OCI-LY7 (cell line): ENCODE measurements at regions not wholly inside any gene's neighbourhood (a gene's known extent, or its start where the extent isn't known, plus 50 kb on each side); places are given as distances from the start of the nearest gene placed in this dataset.

ENCODE experiments used
- BruUV-seq: library from RNA; stranded (reverse); fragments of 400-500 nt; replicated peaks from 2 replicates; lab custom pipeline; 2021; lab: Mats Ljungman, UMichigan
- CTCF ChIA-PET: fragments of 300-600 bp; sonication (Branson Sonifier 250); formaldehyde crosslinking; loops from one replicate; lab custom pipeline; 2022; ENCODE audit warnings: antibody characterized with exemption; ENCODE audit not compliant: unreplicated experiment; lab: Charles Lee
- POLR2A ChIA-PET: fragments of 300-600 bp; sonication (Branson Sonifier 250); formaldehyde crosslinking; loops from one replicate; lab custom pipeline; 2022; ENCODE audit warnings: antibody characterized with exemption; lab: Charles Lee
- DNase-seq: peaks from one replicate; pipeline ENCODE4 v3.0.0-alpha.2; 2015; ENCODE audit warnings: low spot score
- H2AFZ ChIP-seq: fragments of 200-600 bp; sonication (generic), shearing (Covaris generic); 2 replicates; pipeline ENCODE4 v1.6.1; 2014; ENCODE audit warnings: mild to moderate bottlenecking, antibody characterized with exemption, low read length, moderate library complexity
- H3K27ac ChIP-seq: fragments of 200-600 bp; sonication (generic); 2 replicates; pipeline ENCODE4 v1.5.1; 2014; ENCODE audit warnings: mixed run types, low read depth, mild to moderate bottlenecking, moderate library complexity, low read length, inconsistent platforms; ENCODE audit not compliant: poor library complexity, severe bottlenecking
- H3K36me3 ChIP-seq: fragments of 200-600 bp; sonication (generic); 2 replicates; pipeline ENCODE4 v1.6.1; 2014; ENCODE audit warnings: mild to moderate bottlenecking, antibody characterized with exemption, low read length, moderate library complexity, mixed read lengths; ENCODE audit not compliant: insufficient read depth
- H3K4me1 ChIP-seq: fragments of 200-600 bp; sonication (generic); 2 replicates; pipeline ENCODE4 v1.5.1; 2014; ENCODE audit warnings: mild to moderate bottlenecking, low read length; ENCODE audit not compliant: insufficient read depth, poor library complexity, severe bottlenecking
- H3K4me2 ChIP-seq: fragments of 200-600 bp; sonication (generic); 2 replicates; pipeline ENCODE4 v1.6.1; 2014; ENCODE audit warnings: mild to moderate bottlenecking, low read length
- H3K4me3 ChIP-seq: fragments of 200-600 bp; sonication (generic); 2 replicates; pipeline ENCODE4 v1.5.1; 2014; ENCODE audit warnings: mild to moderate bottlenecking, low read depth, low read length; ENCODE audit not compliant: poor library complexity, severe bottlenecking
- H3K79me2 ChIP-seq: fragments of 200-600 bp; sonication (generic); 2 replicates; pipeline ENCODE4 v1.6.1; 2016; ENCODE audit warnings: low read depth, mild to moderate bottlenecking, low read length, moderate library complexity, mixed read lengths; ENCODE audit not compliant: insufficient read depth
- H3K9me2 ChIP-seq: fragments of 200-600 bp; sonication (generic); 2 replicates; pipeline ENCODE4 v1.6.1; 2016; ENCODE audit warnings: mild to moderate bottlenecking, low read length, mixed read lengths; ENCODE audit not compliant: insufficient read depth
- H3K9me3 ChIP-seq: fragments of 200-600 bp; sonication (generic); 2 replicates; pipeline ENCODE4 v1.6.1; 2014; ENCODE audit warnings: mild to moderate bottlenecking, mixed run types, low read length, mixed read lengths
- H4K20me1 ChIP-seq: fragments of 200-600 bp; sonication (generic); 2 replicates; pipeline ENCODE4 v1.6.1; 2014; ENCODE audit warnings: mild to moderate bottlenecking, antibody characterized with exemption, low read length, moderate library complexity, mixed read lengths; ENCODE audit not compliant: insufficient read depth
- CTCF ChIP-seq: fragments of 200-600 bp; sonication (generic); conservative IDR thresholded peaks from 2 replicates; pipeline ENCODE4 v1.5.1; 2014; ENCODE audit warnings: mild to moderate bottlenecking, antibody characterized with exemption, low read length, moderate library complexity, mixed read lengths
- EZH2phosphoT487 ChIP-seq: fragments of 200-600 bp; sonication (generic); IDR thresholded peaks from 2 replicates; pipeline ENCODE4 v1.6.1; 2018; ENCODE audit warnings: low read depth, borderline replicate concordance, mild to moderate bottlenecking, mixed run types, antibody characterized with exemption, low read length, moderate library complexity, mixed read lengths
- intact Hi-C: fragments of 100-400 bp; cut with micrococcal nuclease; formaldehyde crosslinking; loops from one replicate; pipeline ENCODE4 v1.10.0; 2022; ENCODE audit not compliant: unreplicated experiment

- ChIA-PET CTCF (no interaction called here), POLR2A (interaction anchor here (1.0 kb wide), 1 partner anchor 20 kb away, joined by 3 read pairs; no protein-coding TSS in a partner anchor)
- H2AFZ ChIP-seq = no peak overlapping the region
- TF ChIP-seq CTCF = no peak
- no peak for TF ChIP-seq EZH2phosphoT487
- H3K36me3 ChIP-seq = no peaks in the 10 kb centered on the region
- no peaks in the 10 kb centered on the region for H3K4me1 ChIP-seq
- H3K4me2 ChIP-seq = no peak overlapping the region
- H3K9me2 ChIP-seq = no peaks in the 10 kb centered on the region
- no peaks in the 10 kb centered on the region for H3K9me3 ChIP-seq
- no peak for DNase-seq
- BruUV-seq = no TSS peak
- H3K4me3 ChIP-seq = no peak overlapping the region
- no peaks in the 10 kb centered on the region for H3K79me2 ChIP-seq
- H4K20me1 ChIP-seq = no peaks in the 10 kb centered on the region
- intact Hi-C loops = no loop called here
- no peak overlapping the region for H3K27ac ChIP-seq
Observed at GRCh38 chr5:6252581-6252980, 125.8 kb downstream of the MED10 start.

GRCh38 chr5:6251565-6252102 lies 126.7 kb downstream of the MED10 start:
- ChIA-PET POLR2A (interaction anchor here (1.0 to 1.7 kb wide), 3 partner anchors 9 to 23 kb away, joined by 3 to 6 read pairs (median 3); no protein-coding TSS in a partner anchor), CTCF (interaction anchor here (0.6 kb wide), 1 partner anchor 144 kb away, joined by 4 read pairs; no protein-coding TSS in a partner anchor)
- H2AFZ ChIP-seq = no peak overlapping the region
- no peak overlapping the region for H3K27ac ChIP-seq
- H3K4me1 ChIP-seq = peaks cover 5% of the 10 kb centered on the region
- H3K9me2 ChIP-seq = no peaks in the 10 kb centered on the region
- no TSS peak for BruUV-seq
- intact Hi-C loops = loop anchor here (2.0 kb wide), 1 partner anchor 57 kb away; no protein-coding TSS in a partner anchor
- H3K4me3 ChIP-seq = no peak overlapping the region
- H3K36me3 ChIP-seq = no peaks in the 10 kb centered on the region
- no peaks in the 10 kb centered on the region for H3K79me2 ChIP-seq
- no peak overlapping the region for H3K4me2 ChIP-seq
- no peaks in the 10 kb centered on the region for H4K20me1 ChIP-seq
- no peak for DNase-seq
- no peak for TF ChIP-seq EZH2phosphoT487
- no peak for TF ChIP-seq CTCF
- H3K9me3 ChIP-seq = no peaks in the 10 kb centered on the region

GRCh38 chr5:6250121-6250520 lies 128.2 kb downstream of the MED10 start:
- no peak for DNase-seq
- intact Hi-C loops = loop anchor here (2.0 kb wide), 1 partner anchor 59 kb away; no protein-coding TSS in a partner anchor
- H3K9me3 ChIP-seq = no peaks in the 10 kb centered on the region
- no TSS peak for BruUV-seq
- no peak overlapping the region for H2AFZ ChIP-seq
- no peaks in the 10 kb centered on the region for H3K36me3 ChIP-seq
- peaks cover 6% of the 10 kb centered on the region for H3K4me1 ChIP-seq
- H3K4me3 ChIP-seq = no peak overlapping the region
- no peaks in the 10 kb centered on the region for H3K9me2 ChIP-seq
- CTCF ChIA-PET = no interaction called here
- no peak overlapping the region for H3K4me2 ChIP-seq
- TF ChIP-seq CTCF (no peak), EZH2phosphoT487 (no peak)
- POLR2A ChIA-PET = interaction anchor here (1.7 kb wide), 1 partner anchor 10 kb away, joined by 6 read pairs; no protein-coding TSS in a partner anchor
- no peaks in the 10 kb centered on the region for H3K79me2 ChIP-seq
- no peak overlapping the region for H3K27ac ChIP-seq
- no peaks in the 10 kb centered on the region for H4K20me1 ChIP-seq
